Testis (tissue), 2 donors: ENCODE measurements at regions not wholly inside any gene's neighbourhood (a gene's known extent, or its start where the extent isn't known, plus 50 kb on each side); places are given as distances from the start of the nearest gene placed in this dataset.

ENCODE experiments used
- POLR2A ChIP-seq: fragments of 450-650 bp; IDR thresholded peaks from one replicate; pipeline ENCODE4 v1.6.1; 2017; ENCODE audit warnings: antibody characterized with exemption, mild to moderate bottlenecking, moderate library complexity
- TF ChIP-seq, protein P1 (sequence below), 3 experiments: fragments of 450-650 bp in 2 of 3; fragments of 200-600 bp in 1 of 3; sonication (generic) in 1 of 3; IDR thresholded peaks; one replicate each; pipeline ENCODE4 v1.5.1; 2016 to 2019; ENCODE audit warnings: antibody characterized with exemption in 3 of 3, mild to moderate bottlenecking in 2 of 3, moderate library complexity in 1 of 3

GRCh38 chr2:37569131-37569823, 102.2 kb downstream of the CDC42EP3 start:
- TF ChIP-seq, protein P1, sequence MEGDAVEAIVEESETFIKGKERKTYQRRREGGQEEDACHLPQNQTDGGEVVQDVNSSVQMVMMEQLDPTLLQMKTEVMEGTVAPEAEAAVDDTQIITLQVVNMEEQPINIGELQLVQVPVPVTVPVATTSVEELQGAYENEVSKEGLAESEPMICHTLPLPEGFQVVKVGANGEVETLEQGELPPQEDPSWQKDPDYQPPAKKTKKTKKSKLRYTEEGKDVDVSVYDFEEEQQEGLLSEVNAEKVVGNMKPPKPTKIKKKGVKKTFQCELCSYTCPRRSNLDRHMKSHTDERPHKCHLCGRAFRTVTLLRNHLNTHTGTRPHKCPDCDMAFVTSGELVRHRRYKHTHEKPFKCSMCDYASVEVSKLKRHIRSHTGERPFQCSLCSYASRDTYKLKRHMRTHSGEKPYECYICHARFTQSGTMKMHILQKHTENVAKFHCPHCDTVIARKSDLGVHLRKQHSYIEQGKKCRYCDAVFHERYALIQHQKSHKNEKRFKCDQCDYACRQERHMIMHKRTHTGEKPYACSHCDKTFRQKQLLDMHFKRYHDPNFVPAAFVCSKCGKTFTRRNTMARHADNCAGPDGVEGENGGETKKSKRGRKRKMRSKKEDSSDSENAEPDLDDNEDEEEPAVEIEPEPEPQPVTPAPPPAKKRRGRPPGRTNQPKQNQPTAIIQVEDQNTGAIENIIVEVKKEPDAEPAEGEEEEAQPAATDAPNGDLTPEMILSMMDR (IDR thresholded peaks at IDR 0.05) = no peak
- no peak for TF ChIP-seq POLR2A
